ENCODE measurements at regions not wholly inside any gene's neighbourhood (a gene's known extent, or its start where the extent isn't known, plus 50 kb on each side); places are given as distances from the start of the nearest gene placed in this dataset.

GRCh38 chr11:21634956-21635355 lies 557.9 kb upstream of the ANO5 start:
- H3K9me3 ChIP-seq = no peaks in the 10 kb centered on the region
- TF ChIP-seq CTCF (IDR thresholded peaks at IDR 0.05) (no peak), POLR2A (IDR thresholded peaks at IDR 0.05) (no peak), POLR2AphosphoS5 (IDR thresholded peaks at IDR 0.05; ENCODE audit: insufficient read depth in 1 of 2, low read depth in 1 of 2) (no peak)

GRCh38 chr11:21635394-21636145 lies 557.3 kb upstream of the ANO5 start:
- H3K4me3 ChIP-seq = no peak overlapping the region
- TF ChIP-seq POLR2A (IDR thresholded peaks at IDR 0.05) (no peak), POLR2AphosphoS5 (IDR thresholded peaks at IDR 0.05; ENCODE audit: insufficient read depth in 1 of 2, low read depth in 1 of 2) (no peak), CTCF (IDR thresholded peaks at IDR 0.05) (no peak)

More at GRCh38 chr11:21634956-21635355, 557.9 kb upstream of the ANO5 start:
- H3K36me3 ChIP-seq = no peaks in the 10 kb centered on the region
- no peak for DNase-seq (ENCODE audit: extremely low spot score in 2 of 2)
- H3K27ac ChIP-seq = no peak overlapping the region
- H3K4me1 ChIP-seq = no peaks in the 10 kb centered on the region
- intact Hi-C loops (cut with DNase I) = no loop called here
- no peaks in the 10 kb centered on the region for H3K27me3 ChIP-seq
- H3K4me3 ChIP-seq = no peak overlapping the region

DNA sequence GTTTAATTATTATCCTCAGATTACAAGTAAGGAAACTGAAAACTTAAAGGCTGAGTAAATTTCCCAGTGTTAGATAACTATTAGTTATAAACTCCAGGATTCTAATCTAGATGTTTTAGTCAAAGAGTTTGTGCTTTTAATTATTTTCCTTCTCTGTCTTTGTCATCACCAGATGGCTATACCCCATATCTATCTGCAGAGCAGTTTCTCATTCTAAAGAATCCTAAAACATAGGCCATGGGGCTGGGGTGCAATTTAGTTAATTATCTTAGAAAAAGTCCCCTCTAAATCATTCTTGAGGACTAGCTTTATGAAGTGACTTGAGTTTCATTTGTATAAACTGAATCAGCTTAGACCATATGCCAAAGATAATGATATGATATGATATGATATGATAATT lies 556.3 kb upstream of the ANO5 start:
- TF ChIP-seq CTCF (IDR thresholded peaks at IDR 0.05) = no peak
- TF ChIP-seq POLR2AphosphoS5 (IDR thresholded peaks at IDR 0.05; ENCODE audit: insufficient read depth in 1 of 2, low read depth in 1 of 2) = no peak
- no peak for TF ChIP-seq POLR2A (IDR thresholded peaks at IDR 0.05)
- Histone ChIP-seq H3K36me3 (no peaks in the 10 kb centered on the region), H3K4me3 (no peak overlapping the region), H3K9me3 (no peaks in the 10 kb centered on the region), H3K4me1 (no peaks in the 10 kb centered on the region), H3K27ac (no peak overlapping the region), H3K27me3 (no peaks in the 10 kb centered on the region)
- no peak for DNase-seq (ENCODE audit: extremely low spot score in 2 of 2)
- intact Hi-C loops (cut with DNase I) = no loop called here

More at GRCh38 chr11:21635394-21636145, 557.3 kb upstream of the ANO5 start:
- H3K27me3 ChIP-seq = no peaks in the 10 kb centered on the region
- intact Hi-C loops (cut with DNase I) = no loop called here
- DNase-seq (ENCODE audit: extremely low spot score in 2 of 2) = no peak
- no peaks in the 10 kb centered on the region for H3K9me3 ChIP-seq
- H3K27ac ChIP-seq = no peak overlapping the region
- H3K4me1 ChIP-seq = no peaks in the 10 kb centered on the region
- no peaks in the 10 kb centered on the region for H3K36me3 ChIP-seq

DNA sequence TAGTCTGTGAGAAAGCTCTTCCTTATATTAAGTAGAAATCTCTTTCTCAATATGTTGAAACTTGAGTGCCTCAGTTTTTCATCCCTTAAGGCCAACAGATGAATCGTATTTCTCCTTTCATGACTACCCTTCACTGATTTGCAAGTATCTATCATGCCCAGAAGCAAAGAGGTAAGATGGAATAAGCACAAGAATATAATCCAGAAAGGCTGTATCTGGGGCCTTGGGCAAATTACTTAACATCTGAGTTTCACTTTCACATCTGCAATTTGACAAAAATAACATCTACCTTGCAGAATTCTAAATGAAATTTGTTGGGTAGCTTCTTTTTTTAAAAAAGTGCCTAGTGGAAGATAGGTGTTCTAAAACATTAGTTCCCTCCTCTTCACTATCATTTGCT lies 552.4 kb upstream of the ANO5 start:
- H3K4me1 ChIP-seq = no peaks in the 10 kb centered on the region
- TF ChIP-seq CTCF (IDR thresholded peaks at IDR 0.05) = no peak
- TF ChIP-seq POLR2AphosphoS5 (IDR thresholded peaks at IDR 0.05; ENCODE audit: insufficient read depth in 1 of 2, low read depth in 1 of 2) = no peak
- TF ChIP-seq POLR2A (IDR thresholded peaks at IDR 0.05) = no peak
- H3K27ac ChIP-seq = no peak overlapping the region
- H3K4me3 ChIP-seq = no peak overlapping the region
- intact Hi-C loops (cut with DNase I) = no loop called here
- no peaks in the 10 kb centered on the region for H3K27me3 ChIP-seq
- H3K9me3 ChIP-seq = no peaks in the 10 kb centered on the region
- H3K36me3 ChIP-seq = no peaks in the 10 kb centered on the region
- DNase-seq (ENCODE audit: extremely low spot score in 2 of 2) = no peak

- TF ChIP-seq CTCF (IDR thresholded peaks at IDR 0.05) (no peak), POLR2AphosphoS5 (IDR thresholded peaks at IDR 0.05; ENCODE audit: insufficient read depth in 1 of 2, low read depth in 1 of 2) (no peak), POLR2A (IDR thresholded peaks at IDR 0.05) (no peak)
- DNase-seq (ENCODE audit: extremely low spot score in 2 of 2) = no peak
- H3K36me3 ChIP-seq = no peaks in the 10 kb centered on the region
- H3K9me3 ChIP-seq = no peaks in the 10 kb centered on the region
- H3K27me3 ChIP-seq = no peaks in the 10 kb centered on the region
- no peak overlapping the region for H3K27ac ChIP-seq
- intact Hi-C loops (cut with DNase I) = no loop called here
- no peak overlapping the region for H3K4me3 ChIP-seq
- no peaks in the 10 kb centered on the region for H3K4me1 ChIP-seq
Observed at GRCh38 chr11:21641869-21642268, 551.0 kb upstream of the ANO5 start.

Data from vagina (tissue), 2 donors.